Activated CD8-positive, alpha-beta T cell treated with anti-CD3 and anti-CD28 coated beads for 36 hours (primary cell): ENCODE measurements at regions not wholly inside any gene's neighbourhood (a gene's known extent, or its start where the extent isn't known, plus 50 kb on each side); places are given as distances from the start of the nearest gene placed in this dataset.

Source experiments
- ATAC-seq: fragments of 200-7000 bp; cut with Tn5 transposase; one replicate; pipeline ENCODE4 v1.10.0; 2021; ENCODE audit warnings: mild to moderate bottlenecking, moderate library complexity
- CTCF ChIA-PET: fragments of 350-600 bp; sonication (Branson Sonifier 250); formaldehyde crosslinking; loops from one replicate; lab custom pipeline; 2021; ENCODE audit warnings: antibody characterized with exemption; lab: Charles Lee
- POLR2A ChIA-PET: fragments of 350-600 bp; sonication (Branson Sonifier 250); formaldehyde crosslinking; loops from one replicate; lab custom pipeline; 2021; ENCODE audit warnings: antibody characterized with exemption; lab: Charles Lee
- DNase-seq: peaks from one replicate; pipeline ENCODE4 v3.0.0-alpha.2; 2020
- H3K27ac Mint-ChIP-seq: one replicate; pipeline ENCODE4 v1.8.0; 2021; ENCODE audit warnings: mild to moderate bottlenecking, mixed read lengths
- H3K27me3 Mint-ChIP-seq: one replicate; pipeline ENCODE4 v1.8.0; 2021; ENCODE audit warnings: mixed read lengths
- H3K36me3 Mint-ChIP-seq: one replicate; pipeline ENCODE4 v1.8.0; 2021; ENCODE audit warnings: low read depth, mixed read lengths
- H3K4me1 Mint-ChIP-seq: one replicate; pipeline ENCODE4 v1.8.0; 2021; ENCODE audit warnings: low read depth, mixed read lengths
- H3K4me3 Mint-ChIP-seq: one replicate; pipeline ENCODE4 v1.8.0; 2021; ENCODE audit warnings: mild to moderate bottlenecking, moderate library complexity, mixed read lengths
- H3K9me3 Mint-ChIP-seq: one replicate; pipeline ENCODE4 v1.8.0; 2021; ENCODE audit warnings: mixed read lengths
- intact Hi-C: fragments of 100-400 bp; cut with micrococcal nuclease; formaldehyde crosslinking; loops from one replicate; pipeline ENCODE4 v1.10.0; 2022
- TF ChIP-seq, protein P1 (sequence below): fragments of 200-600 bp; IDR thresholded peaks from one replicate; pipeline ENCODE4 v1.8.0; 2022; ENCODE audit warnings: antibody characterized with exemption, mild to moderate bottlenecking

DNA sequence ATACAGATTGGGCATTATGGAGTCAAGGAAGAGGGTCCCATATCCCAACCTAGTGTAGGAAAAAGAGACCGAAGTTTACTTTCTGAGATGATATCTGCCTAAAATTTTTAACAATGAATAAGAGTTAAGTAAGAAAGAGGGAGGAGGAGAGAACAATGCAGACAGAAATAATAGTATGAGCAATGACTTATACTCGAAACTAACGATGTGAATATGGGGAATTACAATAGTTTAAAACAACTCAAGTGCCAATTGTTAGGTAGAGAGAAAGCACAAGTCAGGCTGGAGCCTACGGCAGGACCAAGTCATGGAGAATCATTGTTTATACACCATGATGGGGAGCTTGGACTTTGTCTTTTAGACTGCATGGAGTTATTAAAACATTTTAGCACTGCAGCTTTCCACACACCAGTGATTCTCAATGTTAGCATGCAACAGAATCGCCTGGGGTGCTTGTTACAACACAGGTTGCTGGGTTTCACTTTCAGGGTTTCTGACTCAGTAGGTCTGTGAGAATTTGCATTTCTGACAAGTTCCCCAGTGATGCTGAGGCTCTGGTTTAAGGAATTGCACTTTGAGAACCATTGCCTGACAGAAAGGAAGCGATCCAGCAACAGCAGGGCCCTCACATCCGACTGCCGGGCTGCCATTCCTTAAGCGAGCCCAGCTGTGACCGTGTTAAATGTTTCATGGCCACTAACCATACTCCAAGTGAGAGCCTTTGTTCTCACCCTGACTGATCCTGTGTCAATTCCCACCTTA is 511.2 kb downstream of the DCDC2C start:
- no peak for ATAC-seq
- ChIA-PET POLR2A (no interaction called here), CTCF (no interaction called here)
- intact Hi-C loops, result no loop called here
- DNase-seq, result no peak
- Mint-ChIP-seq H3K27ac (no peak overlapping the region), H3K36me3 (no peaks in the 10 kb centered on the region), H3K4me3 (no peak overlapping the region), H3K9me3 (peaks cover 6% of the 10 kb centered on the region), H3K27me3 (no peaks in the 10 kb centered on the region), H3K4me1 (no peaks in the 10 kb centered on the region)
- TF ChIP-seq, protein P1, sequence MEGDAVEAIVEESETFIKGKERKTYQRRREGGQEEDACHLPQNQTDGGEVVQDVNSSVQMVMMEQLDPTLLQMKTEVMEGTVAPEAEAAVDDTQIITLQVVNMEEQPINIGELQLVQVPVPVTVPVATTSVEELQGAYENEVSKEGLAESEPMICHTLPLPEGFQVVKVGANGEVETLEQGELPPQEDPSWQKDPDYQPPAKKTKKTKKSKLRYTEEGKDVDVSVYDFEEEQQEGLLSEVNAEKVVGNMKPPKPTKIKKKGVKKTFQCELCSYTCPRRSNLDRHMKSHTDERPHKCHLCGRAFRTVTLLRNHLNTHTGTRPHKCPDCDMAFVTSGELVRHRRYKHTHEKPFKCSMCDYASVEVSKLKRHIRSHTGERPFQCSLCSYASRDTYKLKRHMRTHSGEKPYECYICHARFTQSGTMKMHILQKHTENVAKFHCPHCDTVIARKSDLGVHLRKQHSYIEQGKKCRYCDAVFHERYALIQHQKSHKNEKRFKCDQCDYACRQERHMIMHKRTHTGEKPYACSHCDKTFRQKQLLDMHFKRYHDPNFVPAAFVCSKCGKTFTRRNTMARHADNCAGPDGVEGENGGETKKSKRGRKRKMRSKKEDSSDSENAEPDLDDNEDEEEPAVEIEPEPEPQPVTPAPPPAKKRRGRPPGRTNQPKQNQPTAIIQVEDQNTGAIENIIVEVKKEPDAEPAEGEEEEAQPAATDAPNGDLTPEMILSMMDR, result no peak

DNA sequence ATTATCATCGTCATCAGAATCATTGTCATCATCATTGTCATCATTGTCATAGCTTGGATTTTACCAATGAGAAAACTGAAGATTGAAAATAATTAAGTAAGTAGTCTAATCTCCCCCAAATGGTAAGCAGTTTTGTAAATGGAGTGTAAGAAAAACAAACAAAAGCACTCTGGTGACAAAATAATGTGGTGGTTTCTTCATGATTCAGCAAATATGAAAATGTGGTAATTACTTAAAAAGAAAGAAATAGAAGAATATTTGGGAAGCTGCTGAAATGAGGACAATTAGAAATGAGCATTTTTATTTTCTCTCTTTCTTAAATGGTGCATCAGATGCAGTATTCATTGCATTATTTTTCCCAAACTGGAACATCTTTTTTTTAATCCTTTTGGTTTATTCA is 514.4 kb downstream of the DCDC2C start:
- Mint-ChIP-seq H3K9me3 (peaks cover 3% of the 10 kb centered on the region), H3K4me3 (no peak overlapping the region), H3K36me3 (no peaks in the 10 kb centered on the region), H3K27me3 (no peaks in the 10 kb centered on the region), H3K27ac (no peak overlapping the region), H3K4me1 (no peaks in the 10 kb centered on the region)
- intact Hi-C loops, result no loop called here
- POLR2A ChIA-PET, result no interaction called here
- DNase-seq (no peak), ATAC-seq (no peak)
- TF ChIP-seq, protein P1, result no peak
- CTCF ChIA-PET, result no interaction called here

DNA sequence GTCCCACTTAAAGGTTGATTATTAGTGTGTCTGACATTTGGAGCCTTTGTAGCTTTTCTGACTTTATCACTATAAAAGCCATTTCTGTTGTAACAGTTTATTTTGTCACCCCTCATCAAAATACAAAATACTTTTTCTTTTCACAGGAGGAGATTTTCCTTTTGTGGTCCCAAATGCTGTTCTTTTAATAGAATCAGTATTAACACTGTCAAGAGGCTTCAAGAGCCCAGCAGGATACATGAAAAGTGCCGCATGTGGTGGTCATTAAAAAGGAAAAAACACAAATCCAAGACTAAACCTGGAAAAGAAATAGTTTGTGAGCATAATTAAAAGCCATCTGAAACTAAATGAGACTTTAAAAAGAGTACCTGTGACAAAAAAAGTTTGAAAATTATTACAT is 515.7 kb downstream of the DCDC2C start:
- ATAC-seq (no peak), DNase-seq (no peak)
- no peak overlapping the region for H3K4me3 Mint-ChIP-seq
- H3K27me3 Mint-ChIP-seq, result no peaks in the 10 kb centered on the region
- POLR2A ChIA-PET, result no interaction called here
- no peaks in the 10 kb centered on the region for H3K4me1 Mint-ChIP-seq
- H3K27ac Mint-ChIP-seq, result no peak overlapping the region
- CTCF ChIA-PET, result no interaction called here
- TF ChIP-seq, protein P1, result no peak
- no peaks in the 10 kb centered on the region for H3K36me3 Mint-ChIP-seq
- intact Hi-C loops, result no loop called here
- peaks cover 2% of the 10 kb centered on the region for H3K9me3 Mint-ChIP-seq

DNA sequence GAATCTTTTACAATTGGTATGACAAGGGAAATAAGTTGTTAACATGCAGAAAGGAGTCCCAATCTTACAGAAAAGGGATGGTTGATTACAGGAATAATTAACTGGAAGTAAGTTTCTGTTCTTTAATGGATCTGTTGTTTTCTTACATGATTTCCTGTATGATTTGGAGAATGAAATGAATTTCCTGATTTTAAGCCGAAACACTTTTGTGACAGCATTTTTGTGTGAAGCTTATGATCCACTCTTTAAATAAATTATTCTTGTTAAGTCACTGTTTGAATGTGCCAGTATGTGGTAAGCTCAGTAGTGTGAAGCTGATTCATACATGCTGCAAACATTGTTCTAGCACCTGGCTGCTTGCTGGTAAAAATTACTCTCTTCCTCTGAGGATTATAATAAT is 516.2 kb downstream of the DCDC2C start:
- intact Hi-C loops, result no loop called here
- H3K27ac Mint-ChIP-seq, result no peak overlapping the region
- no peaks in the 10 kb centered on the region for H3K4me1 Mint-ChIP-seq
- H3K9me3 Mint-ChIP-seq, result peaks cover 2% of the 10 kb centered on the region
- ATAC-seq (no peak), DNase-seq (no peak)
- TF ChIP-seq, protein P1, result no peak
- no peak overlapping the region for H3K4me3 Mint-ChIP-seq
- POLR2A ChIA-PET, result no interaction called here
- H3K27me3 Mint-ChIP-seq, result no peaks in the 10 kb centered on the region
- no peaks in the 10 kb centered on the region for H3K36me3 Mint-ChIP-seq
- CTCF ChIA-PET, result no interaction called here

DNA sequence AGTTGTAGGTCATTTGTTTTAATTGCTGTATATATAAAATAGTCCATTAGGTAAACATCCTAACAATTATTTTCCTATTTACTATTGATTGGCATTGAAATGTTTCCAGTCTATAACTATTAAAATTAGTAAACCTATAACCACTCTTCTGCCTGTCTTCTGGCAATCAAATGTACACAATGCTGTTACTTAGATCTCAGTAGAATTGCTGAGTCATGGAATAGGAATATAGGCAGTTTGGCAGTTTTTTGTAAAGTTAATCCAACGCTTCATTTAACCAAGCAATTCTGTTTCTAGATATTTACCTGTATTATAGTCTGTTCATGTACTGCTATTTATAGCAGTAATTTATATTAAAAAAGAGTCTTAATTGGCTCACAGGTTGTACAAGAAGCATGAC is 518.1 kb downstream of the DCDC2C start:
- TF ChIP-seq, protein P1, result no peak
- Mint-ChIP-seq H3K9me3 (peaks cover 2% of the 10 kb centered on the region), H3K4me3 (no peak overlapping the region), H3K27me3 (no peaks in the 10 kb centered on the region), H3K36me3 (no peaks in the 10 kb centered on the region), H3K4me1 (no peaks in the 10 kb centered on the region), H3K27ac (no peak overlapping the region)
- ChIA-PET POLR2A (no interaction called here), CTCF (no interaction called here)
- no peak for DNase-seq
- intact Hi-C loops, result no loop called here
- no peak for ATAC-seq
